GM18867 (cell line): ENCODE measurements at regions not wholly inside any gene's neighbourhood (a gene's known extent, or its start where the extent isn't known, plus 50 kb on each side); places are given as distances from the start of the nearest gene placed in this dataset.
A peak's percentile ranks its signal among the peaks of the same experiment; 100 is the strongest.
"Not testable (repeated sequence)": the region's sequence is repeated elsewhere in the genome, so short reads cannot be mapped to it uniquely, and the experiment has no call there.

Experiments
- ATAC-seq: cut with Tn5 transposase; IDR thresholded peaks from one replicate; pipeline ENCODE4 v1.9.1; 2021; ENCODE audit warnings: mild to moderate bottlenecking, moderate library complexity; ENCODE audit not compliant: unreplicated experiment

- no peak for ATAC-seq
Observed at GRCh38 chr14:57150449-57150848, 118.3 kb downstream of the EXOC5 start.

GRCh38 chr14:57139173-57139572, 129.5 kb downstream of the EXOC5 start:
- no peak for ATAC-seq

GRCh38 chr14:57136669-57137328, 131.9 kb downstream of the EXOC5 start:
- no peak for ATAC-seq

GRCh38 chr14:57127809-57128208, 140.9 kb downstream of the EXOC5 start:
- not testable (repeated sequence) for ATAC-seq

- no peak for ATAC-seq
Observed at GRCh38 chr14:57122129-57122528, 146.6 kb downstream of the EXOC5 start.

- not testable (repeated sequence) for ATAC-seq
Observed at GRCh38 chr14:57112072-57112807, 156.5 kb downstream of the EXOC5 start.

GRCh38 chr14:57110411-57110810, 158.3 kb downstream of the EXOC5 start:
- not testable (repeated sequence) for ATAC-seq

- no peak for ATAC-seq
Observed at GRCh38 chr14:57091030-57091608, 177.6 kb downstream of the EXOC5 start.

GRCh38 chr14:57089901-57090300, 178.8 kb downstream of the EXOC5 start:
- no peak for ATAC-seq

- ATAC-seq = no peak
Observed at GRCh38 chr14:57087841-57088240, 180.9 kb downstream of the EXOC5 start.

- ATAC-seq = no peak
Observed at GRCh38 chr14:57086271-57087162, 182.2 kb downstream of the EXOC5 start.

GRCh38 chr14:57085801-57086200, 182.9 kb downstream of the EXOC5 start:
- ATAC-seq = no peak

- ATAC-seq = no peak
Observed at GRCh38 chr14:57085043-57085442, 183.7 kb downstream of the EXOC5 start.

- ATAC-seq = no peak
Observed at GRCh38 chr14:57080691-57081090, 188.0 kb downstream of the EXOC5 start.

GRCh38 chr14:57078054-57078453, 190.7 kb downstream of the EXOC5 start:
- no peak for ATAC-seq

GRCh38 chr14:57073986-57074385, 194.7 kb downstream of the EXOC5 start:
- no peak for ATAC-seq

GRCh38 chr14:57071639-57072038, 197.1 kb downstream of the EXOC5 start:
- no peak for ATAC-seq

GRCh38 chr14:57069702-57070101, 199.0 kb downstream of the EXOC5 start:
- no peak for ATAC-seq

GRCh38 chr14:57068511-57068910, 200.2 kb downstream of the EXOC5 start:
- no peak for ATAC-seq

- ATAC-seq = peak; percentile 82
Observed at GRCh38 chr14:57066887-57067513, 201.7 kb downstream of the EXOC5 start.

- no peak for ATAC-seq
Observed at GRCh38 chr14:57066463-57066862, 202.2 kb downstream of the EXOC5 start.
